Stimulated activated naive B cell treated with anti-CD40 and anti-IgM and Interleukin-4, amounts not matched to agents 10 μg/mL and 1 μg/mL and 100 μg/mL, for 72 hours (primary cell): ENCODE measurements at regions not wholly inside any gene's neighbourhood (a gene's known extent, or its start where the extent isn't known, plus 50 kb on each side); places are given as distances from the start of the nearest gene placed in this dataset.
A peak's percentile ranks its signal among the peaks of the same experiment; 100 is the strongest.

Experiments
- ATAC-seq, 2 donors: fragments of 150-1000 bp; cut with Tn5 transposase; replicated peaks; 2 replicates each; pipeline ENCODE4 v1.10.0; 2021; ENCODE audit warnings: moderate library complexity in 1 of 2
- DNase-seq: peaks from one replicate; pipeline ENCODE4 v3.0.0; 2021
- H3K27ac Mint-ChIP-seq: one replicate; pipeline ENCODE4 v1.8.0; 2022; ENCODE audit warnings: mild to moderate bottlenecking, mixed read lengths
- H3K27me3 Mint-ChIP-seq, 2 donors: one replicate each; pipeline ENCODE4 v1.8.0; 2022; ENCODE audit warnings: mixed read lengths in 2 of 2
- H3K36me3 Mint-ChIP-seq, 2 donors: one replicate each; pipeline ENCODE4 v1.8.0; 2022; ENCODE audit warnings: mixed read lengths in 2 of 2, mild to moderate bottlenecking in 1 of 2
- H3K4me1 Mint-ChIP-seq, 2 donors: one replicate each; pipeline ENCODE4 v1.8.0; 2022; ENCODE audit warnings: mixed read lengths in 2 of 2, mild to moderate bottlenecking in 1 of 2
- H3K4me3 Mint-ChIP-seq, 2 donors: one replicate each; pipeline ENCODE4 v1.8.0; 2022; ENCODE audit warnings: mild to moderate bottlenecking in 2 of 2, mixed read lengths in 2 of 2, moderate library complexity in 1 of 2
- H3K9me3 Mint-ChIP-seq, 2 donors: one replicate each; pipeline ENCODE4 v1.8.0; 2022; ENCODE audit warnings: mixed read lengths in 2 of 2, mild to moderate bottlenecking in 1 of 2

GRCh38 chr11:109972939-109973338 is 120.3 kb upstream of the ZC3H12C start:
- DNase-seq (no peak), ATAC-seq (peak; percentile 33 to 37)
- H3K4me1 Mint-ChIP-seq = peaks cover 38 to 63% of the 10 kb centered on the region in 2 donors
- peak overlapping the region; percentile 89 for H3K27ac Mint-ChIP-seq
- H3K4me3 Mint-ChIP-seq = peak overlapping the region; percentile 1 to 18
- H3K9me3 Mint-ChIP-seq = peaks cover 7 to 10% of the 10 kb centered on the region in 2 donors
- H3K27me3 Mint-ChIP-seq = peaks cover 22 to 28% of the 10 kb centered on the region in 2 donors
- H3K36me3 Mint-ChIP-seq = peaks cover 13% of the 10 kb centered on the region in 2 donors

- Mint-ChIP-seq H3K4me3 (peak overlapping the region; percentile 1 to 18), H3K4me1 (peaks cover 35 to 57% of the 10 kb centered on the region in 2 donors), H3K9me3 (peaks cover 5 to 8% of the 10 kb centered on the region in 2 donors), H3K36me3 (peaks cover 10% of the 10 kb centered on the region in 2 donors), H3K27ac (peak overlapping the region; percentile 89), H3K27me3 (peaks cover 21 to 26% of the 10 kb centered on the region in 2 donors)
- ATAC-seq (no peak), DNase-seq (no peak)
These were observed 119.7 kb upstream of the ZC3H12C start for GRCh38 chr11:109973486-109973885.

- DNase-seq = no peak
- Mint-ChIP-seq H3K27me3 (peaks cover 24 to 32% of the 10 kb centered on the region in 2 donors), H3K4me3 (no peak overlapping the region), H3K36me3 (peaks cover 5% of the 10 kb centered on the region in 2 donors), H3K9me3 (peaks cover 0 to 3% of the 10 kb centered on the region in 2 donors), H3K4me1 (peaks cover 30 to 52% of the 10 kb centered on the region in 2 donors), H3K27ac (no peak overlapping the region)
- no peak for ATAC-seq
These were observed 118.7 kb upstream of the ZC3H12C start for GRCh38 chr11:109974523-109974922.

GRCh38 chr11:109978895-109979294 is 114.3 kb upstream of the ZC3H12C start:
- ATAC-seq = no peak
- H3K9me3 Mint-ChIP-seq = peaks cover 0 to 3% of the 10 kb centered on the region in 2 donors

GRCh38 chr11:109981031-109981636 is 112.1 kb upstream of the ZC3H12C start:
- DNase-seq (no peak), ATAC-seq (no peak)
- no peak overlapping the region for H3K27ac Mint-ChIP-seq
- peaks cover 0 to 3% of the 10 kb centered on the region in 2 donors for H3K9me3 Mint-ChIP-seq
- no peak overlapping the region for H3K4me3 Mint-ChIP-seq
- peaks cover 23 to 28% of the 10 kb centered on the region in 2 donors for H3K27me3 Mint-ChIP-seq
- H3K36me3 Mint-ChIP-seq = peaks cover 3 to 8% of the 10 kb centered on the region in 2 donors
- H3K4me1 Mint-ChIP-seq = peaks cover 8 to 13% of the 10 kb centered on the region in 2 donors

More at GRCh38 chr11:109978895-109979294, 114.3 kb upstream of the ZC3H12C start:
- H3K27ac Mint-ChIP-seq = no peak overlapping the region
- peaks cover 3 to 18% of the 10 kb centered on the region in 2 donors for H3K4me1 Mint-ChIP-seq
- no peak overlapping the region for H3K4me3 Mint-ChIP-seq
- no peak for DNase-seq
- H3K27me3 Mint-ChIP-seq = peaks cover 37 to 42% of the 10 kb centered on the region in 2 donors
- peaks cover 5% of the 10 kb centered on the region in 2 donors for H3K36me3 Mint-ChIP-seq

- Mint-ChIP-seq H3K27me3 (peaks cover 21 to 22% of the 10 kb centered on the region in 2 donors), H3K27ac (no peak overlapping the region), H3K36me3 (peaks cover 0 to 3% of the 10 kb centered on the region in 2 donors), H3K4me1 (peaks cover 8 to 12% of the 10 kb centered on the region in 2 donors), H3K9me3 (no peaks in the 10 kb centered on the region), H3K4me3 (no peak overlapping the region)
- DNase-seq = no peak
- ATAC-seq = no peak
These were observed 109.8 kb upstream of the ZC3H12C start for GRCh38 chr11:109983358-109983757.

GRCh38 chr11:109984634-109985289 is 108.4 kb upstream of the ZC3H12C start:
- Mint-ChIP-seq H3K9me3 (no peaks in the 10 kb centered on the region), H3K4me3 (peak overlapping the region in 1 of 2 donors; percentile 29), H3K36me3 (peaks cover 0 to 3% of the 10 kb centered on the region in 2 donors), H3K27me3 (peaks cover 9 to 13% of the 10 kb centered on the region in 2 donors), H3K27ac (peak overlapping the region; percentile 26), H3K4me1 (peaks cover 8 to 12% of the 10 kb centered on the region in 2 donors)
- DNase-seq (no peak), ATAC-seq (peak; percentile 95 to 96)

GRCh38 chr11:109986488-109986887 is 106.7 kb upstream of the ZC3H12C start:
- ATAC-seq (no peak), DNase-seq (no peak)
- peaks cover 6 to 7% of the 10 kb centered on the region in 2 donors for H3K27me3 Mint-ChIP-seq
- no peak overlapping the region for H3K27ac Mint-ChIP-seq
- peaks cover 0 to 3% of the 10 kb centered on the region in 2 donors for H3K36me3 Mint-ChIP-seq
- H3K4me1 Mint-ChIP-seq = peaks cover 8 to 12% of the 10 kb centered on the region in 2 donors
- H3K9me3 Mint-ChIP-seq = no peaks in the 10 kb centered on the region
- no peak overlapping the region for H3K4me3 Mint-ChIP-seq

GRCh38 chr11:109991835-109992234 is 101.4 kb upstream of the ZC3H12C start:
- ATAC-seq (no peak), DNase-seq (no peak)
- Mint-ChIP-seq H3K4me1 (peaks cover 0 to 1% of the 10 kb centered on the region in 2 donors), H3K27ac (no peak overlapping the region), H3K27me3 (peaks cover 4 to 7% of the 10 kb centered on the region in 2 donors), H3K9me3 (no peaks in the 10 kb centered on the region), H3K36me3 (no peaks in the 10 kb centered on the region), H3K4me3 (no peak overlapping the region)

- H3K27ac Mint-ChIP-seq = no peak overlapping the region
- DNase-seq = no peak
These were observed 99.4 kb upstream of the ZC3H12C start for GRCh38 chr11:109993786-109994185.

GRCh38 chr11:109994907-109995306 is 98.3 kb upstream of the ZC3H12C start:
- no peak for ATAC-seq
- Mint-ChIP-seq H3K9me3 (no peaks in the 10 kb centered on the region), H3K4me1 (peaks cover 0 to 1% of the 10 kb centered on the region in 2 donors), H3K27me3 (peaks cover 4 to 7% of the 10 kb centered on the region in 2 donors), H3K27ac (no peak overlapping the region), H3K36me3 (no peaks in the 10 kb centered on the region), H3K4me3 (no peak overlapping the region)
- DNase-seq = no peak

More at GRCh38 chr11:109993786-109994185, 99.4 kb upstream of the ZC3H12C start:
- ATAC-seq = no peak
- Mint-ChIP-seq H3K9me3 (no peaks in the 10 kb centered on the region), H3K27me3 (peaks cover 4 to 7% of the 10 kb centered on the region in 2 donors), H3K4me3 (no peak overlapping the region), H3K36me3 (no peaks in the 10 kb centered on the region), H3K4me1 (peaks cover 0 to 1% of the 10 kb centered on the region in 2 donors)

- Mint-ChIP-seq H3K9me3 (no peaks in the 10 kb centered on the region), H3K36me3 (no peaks in the 10 kb centered on the region), H3K4me3 (no peak overlapping the region), H3K27ac (no peak overlapping the region), H3K4me1 (peaks cover 4 to 7% of the 10 kb centered on the region in 2 donors), H3K27me3 (peaks cover 6 to 11% of the 10 kb centered on the region in 2 donors)
- ATAC-seq (no peak), DNase-seq (no peak)
These were observed 97.1 kb upstream of the ZC3H12C start for GRCh38 chr11:109996060-109996459.

- H3K36me3 Mint-ChIP-seq = peaks cover 0 to 3% of the 10 kb centered on the region in 2 donors
- peaks cover 14 to 21% of the 10 kb centered on the region in 2 donors for H3K4me1 Mint-ChIP-seq
- no peak overlapping the region for H3K4me3 Mint-ChIP-seq
- H3K9me3 Mint-ChIP-seq = peaks cover 0 to 2% of the 10 kb centered on the region in 2 donors
- no peak overlapping the region for H3K27ac Mint-ChIP-seq
- H3K27me3 Mint-ChIP-seq = peaks cover 16 to 22% of the 10 kb centered on the region in 2 donors
- ATAC-seq (no peak), DNase-seq (no peak)
These were observed 94.3 kb upstream of the ZC3H12C start for GRCh38 chr11:109998921-109999320.

GRCh38 chr11:110000031-110000502 is 93.1 kb upstream of the ZC3H12C start:
- Mint-ChIP-seq H3K4me3 (no peak overlapping the region), H3K9me3 (peaks cover 2 to 4% of the 10 kb centered on the region in 2 donors), H3K4me1 (peaks cover 14 to 21% of the 10 kb centered on the region in 2 donors), H3K36me3 (peaks cover 0 to 6% of the 10 kb centered on the region in 2 donors), H3K27ac (no peak overlapping the region), H3K27me3 (peaks cover 16 to 30% of the 10 kb centered on the region in 2 donors)
- ATAC-seq (peak; percentile 100), DNase-seq (peak; percentile 64)
